Skeletal muscle tissue (tissue), 3 donors: ENCODE measurements at regions not wholly inside any gene's neighbourhood (a gene's known extent, or its start where the extent isn't known, plus 50 kb on each side); places are given as distances from the start of the nearest gene placed in this dataset.
A peak's percentile ranks its signal among the peaks of the same experiment; 100 is the strongest.
"Not testable (repeated sequence)": the region's sequence is repeated elsewhere in the genome, so short reads cannot be mapped to it uniquely, and the experiment has no call there.

Experiments used
- H3K27ac ChIP-seq: one replicate; pipeline ENCODE4 v1.7.0; 2013; ENCODE audit warnings: mild to moderate bottlenecking, low read depth, low read length, inconsistent platforms
- H3K27me3 ChIP-seq, 3 donors: one replicate each; pipeline ENCODE4 v1.7.0; 2013; ENCODE audit warnings: low read length in 3 of 3; ENCODE audit not compliant: control insufficient read depth in 3 of 3, insufficient read depth in 3 of 3
- H3K36me3 ChIP-seq, 3 donors: one replicate each; pipeline ENCODE4 v1.7.0; 2013; ENCODE audit warnings: low read length in 3 of 3; ENCODE audit not compliant: control insufficient read depth in 3 of 3, insufficient read depth in 3 of 3
- H3K4me1 ChIP-seq, 3 donors: one replicate each; pipeline ENCODE4 v1.7.0; 2013; ENCODE audit warnings: low read length in 3 of 3, mild to moderate bottlenecking in 3 of 3; ENCODE audit not compliant: control insufficient read depth in 3 of 3, insufficient read depth in 3 of 3
- H3K4me3 ChIP-seq, 3 donors: one replicate each; pipeline ENCODE4 v1.7.0; 2013; ENCODE audit warnings: low read length in 3 of 3
- H3K9ac ChIP-seq, 3 donors: one replicate each; pipeline ENCODE4 v1.7.0; 2013; ENCODE audit warnings: low read length in 3 of 3, mild to moderate bottlenecking in 3 of 3, moderate library complexity in 2 of 3, low read depth in 1 of 3
- H3K9me3 ChIP-seq, 3 donors: one replicate each; pipeline ENCODE4 v1.7.0; 2013; ENCODE audit warnings: low read length in 3 of 3; ENCODE audit not compliant: control insufficient read depth in 3 of 3
- donor health status: Osteomylitis.

DNA sequence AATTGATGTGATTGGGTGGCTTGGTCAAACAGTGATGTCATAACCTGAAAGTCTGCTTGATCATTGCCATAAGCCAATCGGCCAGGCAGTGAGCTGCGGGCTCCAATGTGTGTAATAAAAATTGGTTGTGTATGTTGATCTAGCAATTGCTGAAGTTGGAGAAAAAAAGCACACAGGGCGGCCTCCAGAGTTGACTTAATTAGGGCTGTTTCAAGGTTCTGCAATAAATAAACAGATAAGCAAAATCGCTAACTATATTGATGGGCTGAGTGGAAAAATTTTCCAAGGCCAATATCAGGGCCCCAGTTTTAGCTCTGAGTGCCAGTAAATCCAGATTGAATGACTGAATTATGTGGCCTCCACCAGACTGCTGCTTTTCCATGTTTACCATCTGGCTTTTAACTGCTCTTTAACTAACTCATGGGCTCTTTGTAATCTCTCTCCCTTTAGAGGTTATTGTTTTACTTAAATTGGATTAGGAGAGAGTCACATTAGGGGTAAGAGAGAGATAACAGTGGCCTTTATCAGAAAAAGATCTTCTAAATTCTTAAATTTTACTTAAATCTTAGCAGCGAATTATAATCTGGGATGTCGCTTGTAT lies 160.6 kb upstream of the WDFY3 start:
- H3K36me3 ChIP-seq = no peaks in the 10 kb centered on the region
- H3K9ac ChIP-seq = no peak overlapping the region
- H3K4me3 ChIP-seq = no peak overlapping the region
- no peaks in the 10 kb centered on the region for H3K4me1 ChIP-seq
- H3K27me3 ChIP-seq = no peaks in the 10 kb centered on the region
- no peak overlapping the region for H3K27ac ChIP-seq
- no peaks in the 10 kb centered on the region for H3K9me3 ChIP-seq

DNA sequence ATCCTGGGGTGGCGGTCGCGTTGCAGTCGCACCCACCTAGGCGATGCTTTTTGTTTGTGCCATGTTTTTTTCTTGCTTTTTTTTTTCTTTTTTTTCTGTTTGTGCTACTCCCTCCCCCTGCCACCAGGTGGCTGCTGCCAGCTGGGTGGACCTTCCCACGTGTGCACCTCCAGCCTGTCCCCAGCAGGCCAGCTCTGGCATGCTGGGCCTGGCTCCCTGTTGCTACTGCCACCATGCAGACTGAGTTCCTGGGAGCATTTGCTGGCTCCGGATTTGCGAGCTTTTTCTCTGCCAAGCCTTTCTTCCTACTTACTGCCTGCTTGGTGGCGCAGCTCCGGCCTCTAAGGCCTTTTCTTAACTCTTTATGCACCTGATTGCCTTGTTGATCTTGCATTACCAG lies 161.2 kb upstream of the WDFY3 start:
- H3K36me3 ChIP-seq = no peaks in the 10 kb centered on the region
- no peak overlapping the region for H3K27ac ChIP-seq
- H3K4me3 ChIP-seq = no peak overlapping the region
- no peaks in the 10 kb centered on the region for H3K4me1 ChIP-seq
- no peak overlapping the region for H3K9ac ChIP-seq
- H3K27me3 ChIP-seq = no peaks in the 10 kb centered on the region
- no peaks in the 10 kb centered on the region for H3K9me3 ChIP-seq

DNA sequence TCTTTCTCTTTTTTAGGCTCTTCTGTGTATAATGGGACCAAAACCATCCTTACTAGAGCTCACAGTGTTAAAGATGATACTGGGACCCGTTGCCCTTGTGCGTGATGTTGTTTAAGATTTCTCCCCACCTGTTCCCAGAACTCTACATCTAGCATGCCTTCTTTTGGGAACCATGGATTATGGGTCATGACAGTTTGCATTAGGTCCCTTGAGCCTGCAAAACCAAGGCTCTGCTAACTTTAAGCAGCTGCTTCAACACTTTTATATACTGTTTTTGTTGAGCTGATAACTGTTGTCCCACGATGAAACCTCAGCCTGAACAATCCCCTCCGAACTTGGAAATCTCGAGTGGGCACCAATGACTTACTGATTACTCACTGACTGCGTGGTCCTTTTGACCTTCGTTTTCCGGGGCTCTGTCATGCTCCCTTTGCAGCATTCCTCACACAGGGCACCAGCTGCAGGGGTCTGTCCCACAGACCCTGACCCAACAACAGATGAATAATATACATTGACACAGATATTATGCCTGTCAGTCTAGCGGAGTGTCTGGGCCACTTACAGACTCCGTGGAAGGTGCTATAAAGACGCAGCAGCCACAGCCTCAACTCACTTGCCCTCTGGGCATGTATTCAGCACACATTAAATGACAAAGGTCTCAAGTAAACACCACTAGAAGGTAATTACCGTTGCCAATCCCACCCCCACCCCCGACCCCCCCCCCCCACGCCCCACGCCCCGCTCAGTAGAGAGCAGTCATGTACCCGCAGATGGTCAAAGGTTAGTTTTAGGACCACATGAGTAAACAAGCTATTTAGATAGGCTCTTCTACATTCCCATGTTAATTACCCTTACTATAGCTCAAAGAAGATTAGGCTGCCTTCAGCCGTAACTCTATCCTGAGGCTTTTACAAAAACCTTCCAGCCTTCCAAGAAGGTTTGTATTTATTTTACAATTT lies 162.0 kb upstream of the WDFY3 start:
- Histone ChIP-seq H3K4me3 (no peak overlapping the region), H3K9ac (no peak overlapping the region), H3K27me3 (no peaks in the 10 kb centered on the region), H3K36me3 (no peaks in the 10 kb centered on the region), H3K4me1 (no peaks in the 10 kb centered on the region), H3K9me3 (no peaks in the 10 kb centered on the region), H3K27ac (no peak overlapping the region)

DNA sequence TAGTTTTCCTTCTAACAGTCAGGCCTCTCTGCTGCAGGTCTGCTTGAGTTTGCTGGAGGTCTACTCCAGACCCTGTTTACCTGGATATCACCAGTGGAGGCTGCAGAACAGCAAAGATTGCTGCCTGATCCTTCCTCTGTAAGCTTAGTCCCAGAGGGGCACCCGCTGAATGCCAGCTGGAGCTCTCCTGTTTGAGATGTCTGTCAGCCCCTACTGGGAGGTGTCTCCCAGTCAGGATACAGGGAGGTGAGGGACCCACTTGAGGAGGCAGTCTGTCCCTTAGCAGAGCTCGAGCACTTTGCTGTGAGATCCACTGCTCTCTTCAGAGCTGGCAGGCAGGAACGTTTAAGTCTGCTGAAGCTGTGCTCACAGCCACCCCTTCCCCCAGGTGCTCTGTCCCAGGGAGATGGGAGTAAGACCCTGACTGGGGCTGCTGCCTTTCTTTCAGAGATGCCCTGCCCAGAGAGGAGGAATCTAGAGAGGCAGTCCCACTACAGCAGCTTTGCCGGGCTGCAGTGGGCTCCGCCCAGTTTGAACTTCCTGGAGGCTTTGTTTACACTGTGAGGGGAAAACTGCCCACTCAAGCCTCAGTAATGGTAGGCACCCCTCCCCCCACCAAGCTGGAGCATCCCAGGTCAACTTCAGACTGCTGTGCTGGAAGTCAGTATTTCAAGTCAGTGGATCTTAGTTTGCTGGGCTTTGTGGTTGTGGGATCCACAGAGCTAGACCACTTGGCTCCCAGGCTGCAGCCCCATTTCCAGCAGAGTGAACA lies 163.1 kb upstream of the WDFY3 start:
- not testable (repeated sequence) for H3K4me1 ChIP-seq, H3K9ac ChIP-seq, H3K27ac ChIP-seq, H3K9me3 ChIP-seq, H3K4me3 ChIP-seq, H3K27me3 ChIP-seq, H3K36me3 ChIP-seq

DNA sequence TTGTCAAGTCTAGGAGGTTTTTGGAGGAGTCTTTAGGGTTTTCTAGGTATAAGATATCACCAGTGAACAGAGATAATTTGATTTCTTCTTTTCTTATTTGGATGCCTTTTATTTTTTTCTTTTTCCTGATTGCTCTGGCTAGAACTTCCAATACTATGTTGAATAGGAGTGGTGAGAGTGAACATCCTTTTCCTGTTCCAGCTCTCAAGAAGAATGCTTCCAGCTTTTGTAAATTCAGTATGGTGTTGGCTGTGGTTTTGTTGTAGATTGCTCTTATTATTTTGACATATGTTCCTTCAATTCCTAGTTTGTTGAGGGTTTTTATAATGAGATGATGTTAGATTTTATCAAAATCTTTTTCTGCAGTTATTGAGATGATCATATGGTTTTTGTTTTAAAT lies 165.6 kb upstream of the WDFY3 start:
- no peak overlapping the region for H3K4me3 ChIP-seq
- no peaks in the 10 kb centered on the region for H3K9me3 ChIP-seq
- H3K27ac ChIP-seq = no peak overlapping the region
- no peaks in the 10 kb centered on the region for H3K36me3 ChIP-seq
- H3K4me1 ChIP-seq = no peaks in the 10 kb centered on the region
- no peak overlapping the region for H3K9ac ChIP-seq
- no peaks in the 10 kb centered on the region for H3K27me3 ChIP-seq

DNA sequence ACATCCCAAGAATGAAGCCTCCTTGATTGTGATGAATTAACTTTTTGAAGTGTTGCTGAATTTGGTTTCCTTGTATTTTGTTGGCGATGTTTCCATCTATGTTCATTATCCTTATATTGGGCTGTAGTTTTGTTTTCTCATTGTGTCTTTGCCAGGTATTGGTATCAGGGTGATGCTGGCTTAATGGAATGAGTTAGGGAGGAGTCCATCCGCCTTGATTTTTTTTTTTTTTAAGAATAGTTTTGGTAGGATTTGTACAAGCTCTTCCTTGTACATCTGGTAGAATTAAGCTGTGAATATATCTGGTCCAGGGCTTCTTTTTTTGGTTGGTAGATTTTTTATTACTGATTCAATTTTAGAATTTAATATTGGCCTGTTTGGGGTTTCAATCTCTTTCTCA lies 166.1 kb upstream of the WDFY3 start:
- Histone ChIP-seq H3K36me3 (no peaks in the 10 kb centered on the region), H3K9me3 (no peaks in the 10 kb centered on the region), H3K27ac (no peak overlapping the region), H3K27me3 (no peaks in the 10 kb centered on the region), H3K9ac (no peak overlapping the region), H3K4me1 (no peaks in the 10 kb centered on the region), H3K4me3 (no peak overlapping the region)

DNA sequence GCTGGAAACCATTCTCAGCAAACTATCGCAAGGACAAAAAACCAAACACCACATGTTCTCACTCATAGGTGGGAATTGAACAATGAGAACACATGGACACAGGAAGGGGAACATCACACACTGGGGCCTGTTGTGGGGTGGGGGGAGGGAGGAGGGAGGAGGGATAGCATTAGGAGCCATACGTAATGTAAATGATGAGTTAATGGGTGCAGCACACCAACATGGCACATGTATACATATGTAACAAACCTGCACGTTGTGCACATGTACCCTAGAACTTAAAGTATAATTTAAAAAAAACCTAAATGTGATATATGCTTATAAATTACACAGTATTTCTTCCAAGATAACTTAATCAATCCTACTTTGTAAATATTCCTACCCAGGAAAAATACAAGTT lies 173.3 kb upstream of the WDFY3 start:
- not testable (repeated sequence) for H3K27ac ChIP-seq, H3K36me3 ChIP-seq, H3K4me1 ChIP-seq, H3K27me3 ChIP-seq, H3K4me3 ChIP-seq, H3K9ac ChIP-seq, H3K9me3 ChIP-seq

DNA sequence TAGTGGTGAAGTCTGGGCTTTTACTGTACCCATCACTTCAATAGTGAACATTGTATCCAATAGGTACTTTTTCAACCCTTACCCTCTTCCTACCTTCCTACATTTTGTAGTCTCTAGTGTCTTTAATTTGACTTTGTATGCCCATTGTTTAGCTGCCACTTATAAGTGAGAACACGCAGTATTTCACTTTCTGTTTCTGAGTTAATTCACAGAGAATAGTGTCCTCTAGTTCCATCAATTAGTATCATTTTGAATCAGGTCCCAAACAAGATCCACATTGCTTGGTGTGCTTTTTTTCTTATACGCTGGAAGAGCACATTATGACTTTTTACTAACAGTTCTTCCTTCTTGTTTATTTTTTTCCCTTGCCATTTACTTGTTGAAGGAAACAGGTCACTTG lies 176.0 kb upstream of the WDFY3 start:
- H3K27ac ChIP-seq = no peak overlapping the region
- H3K4me3 ChIP-seq = no peak overlapping the region
- H3K9ac ChIP-seq = no peak overlapping the region

DNA sequence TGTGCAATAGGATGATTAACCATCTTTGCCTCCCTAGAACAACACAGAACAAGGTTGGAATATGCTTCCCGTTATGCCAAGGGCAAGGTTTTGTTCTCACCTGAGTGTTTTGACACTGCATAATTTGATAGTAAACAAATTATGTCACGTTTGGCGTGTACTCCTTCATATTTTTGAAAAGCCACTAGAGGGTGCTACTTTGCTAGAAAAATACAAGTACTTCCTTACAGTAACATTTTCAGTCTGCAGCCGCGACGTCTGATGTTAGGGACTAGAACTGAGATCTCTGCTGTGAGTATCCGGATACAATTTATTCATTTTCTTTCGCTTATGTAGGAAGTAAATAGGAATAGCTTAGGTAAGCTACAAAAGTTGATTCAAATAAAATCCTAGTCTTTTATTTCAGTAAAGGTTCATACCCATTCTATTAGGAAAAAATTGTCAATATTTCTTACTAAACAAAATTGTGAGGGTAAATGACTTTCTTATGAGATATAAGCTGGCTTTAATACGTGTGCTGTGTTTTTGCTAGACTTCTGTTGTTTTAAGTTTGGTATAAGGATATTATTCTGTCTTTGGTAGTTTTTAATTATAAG lies 181.1 kb upstream of the WDFY3 start:
- H3K4me1 ChIP-seq = no peaks in the 10 kb centered on the region
- H3K36me3 ChIP-seq = no peaks in the 10 kb centered on the region
- H3K27me3 ChIP-seq = no peaks in the 10 kb centered on the region
- no peaks in the 10 kb centered on the region for H3K9me3 ChIP-seq
- peak overlapping the region in 1 of 3 donors; percentile 25 for H3K9ac ChIP-seq
- peak overlapping the region in 1 of 3 donors; percentile 26 for H3K4me3 ChIP-seq
- no peak overlapping the region for H3K27ac ChIP-seq

More for the DNA sequence above, 176.0 kb upstream of the WDFY3 start:
- Histone ChIP-seq H3K4me1 (no peaks in the 10 kb centered on the region), H3K27me3 (no peaks in the 10 kb centered on the region), H3K9me3 (no peaks in the 10 kb centered on the region), H3K36me3 (no peaks in the 10 kb centered on the region)
